Astrocyte of the cerebellum (primary cell): ENCODE measurements at regions not wholly inside any gene's neighbourhood (a gene's known extent, or its start where the extent isn't known, plus 50 kb on each side); places are given as distances from the start of the nearest gene placed in this dataset.
"Not testable (repeated sequence)": the region's sequence is repeated elsewhere in the genome, so short reads cannot be mapped to it uniquely, and the experiment has no call there.

Experiments
- DNase-seq: peaks from one replicate; pipeline ENCODE4 v3.0.0-alpha.2; 2011; ENCODE audit warnings: low read depth
- H3K4me3 ChIP-seq: 2 replicates; pipeline ENCODE4 v1.5.1; 2011; ENCODE audit warnings: mild to moderate bottlenecking, low read depth, low read length, moderate library complexity
- in situ Hi-C: cut with HindIII; loops from 2 replicates; pipeline ENCODE4 v1.10.0; 2017; ENCODE audit warnings: low sequenced_read_pairs
- TF ChIP-seq, protein P1 (sequence below): IDR thresholded peaks from 2 replicates; pipeline ENCODE4 v1.5.1; 2012; ENCODE audit warnings: low read length, low read depth, moderate library complexity, mild to moderate bottlenecking; ENCODE audit errors: missing control alignments

DNA sequence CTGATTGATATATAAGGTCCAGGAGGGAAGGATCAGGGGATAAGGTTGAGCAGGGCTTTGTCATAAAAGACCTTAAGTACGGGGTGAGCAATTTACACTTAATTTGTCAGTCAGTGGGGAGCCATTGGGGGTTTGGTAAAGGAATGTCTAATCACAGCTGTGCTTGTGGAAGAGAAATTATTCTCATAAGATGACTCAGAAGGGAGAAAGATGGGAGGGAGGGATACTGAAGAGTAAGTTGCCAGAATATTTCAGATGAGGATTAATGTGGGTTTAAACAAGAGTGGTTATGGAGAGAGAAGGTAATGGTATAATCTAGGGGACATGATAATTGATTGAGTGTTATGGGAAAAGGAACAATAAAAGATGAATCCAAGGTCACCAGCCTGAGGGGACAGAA, 500.1 kb upstream of the CCDC196 start:
- in situ Hi-C loops, result no loop called here
- TF ChIP-seq, protein P1, sequence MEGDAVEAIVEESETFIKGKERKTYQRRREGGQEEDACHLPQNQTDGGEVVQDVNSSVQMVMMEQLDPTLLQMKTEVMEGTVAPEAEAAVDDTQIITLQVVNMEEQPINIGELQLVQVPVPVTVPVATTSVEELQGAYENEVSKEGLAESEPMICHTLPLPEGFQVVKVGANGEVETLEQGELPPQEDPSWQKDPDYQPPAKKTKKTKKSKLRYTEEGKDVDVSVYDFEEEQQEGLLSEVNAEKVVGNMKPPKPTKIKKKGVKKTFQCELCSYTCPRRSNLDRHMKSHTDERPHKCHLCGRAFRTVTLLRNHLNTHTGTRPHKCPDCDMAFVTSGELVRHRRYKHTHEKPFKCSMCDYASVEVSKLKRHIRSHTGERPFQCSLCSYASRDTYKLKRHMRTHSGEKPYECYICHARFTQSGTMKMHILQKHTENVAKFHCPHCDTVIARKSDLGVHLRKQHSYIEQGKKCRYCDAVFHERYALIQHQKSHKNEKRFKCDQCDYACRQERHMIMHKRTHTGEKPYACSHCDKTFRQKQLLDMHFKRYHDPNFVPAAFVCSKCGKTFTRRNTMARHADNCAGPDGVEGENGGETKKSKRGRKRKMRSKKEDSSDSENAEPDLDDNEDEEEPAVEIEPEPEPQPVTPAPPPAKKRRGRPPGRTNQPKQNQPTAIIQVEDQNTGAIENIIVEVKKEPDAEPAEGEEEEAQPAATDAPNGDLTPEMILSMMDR, result no peak
- DNase-seq, result no peak
- no peak overlapping the region for H3K4me3 ChIP-seq

DNA sequence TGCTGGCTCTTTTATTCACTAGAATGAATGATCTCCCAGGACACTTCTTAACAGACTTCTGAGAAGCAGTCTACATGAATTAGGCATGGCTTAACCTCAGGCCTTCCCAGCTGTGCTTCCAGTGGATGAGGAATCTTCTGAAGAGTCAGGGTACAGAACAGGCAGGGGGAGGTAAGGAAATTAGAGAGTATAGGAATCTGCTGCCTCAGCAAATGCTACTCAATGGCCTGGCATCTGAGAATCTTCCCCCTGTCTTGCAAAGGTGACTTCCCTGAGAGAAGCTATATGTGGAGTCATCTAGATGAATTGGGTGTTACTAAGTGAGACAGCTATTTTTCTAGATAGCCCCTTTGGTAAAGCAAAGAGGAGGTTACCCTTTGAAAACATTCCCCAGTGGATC, 496.2 kb upstream of the CCDC196 start:
- TF ChIP-seq, protein P1, result no peak
- H3K4me3 ChIP-seq, result no peak overlapping the region
- no peak for DNase-seq
- in situ Hi-C loops, result no loop called here

DNA sequence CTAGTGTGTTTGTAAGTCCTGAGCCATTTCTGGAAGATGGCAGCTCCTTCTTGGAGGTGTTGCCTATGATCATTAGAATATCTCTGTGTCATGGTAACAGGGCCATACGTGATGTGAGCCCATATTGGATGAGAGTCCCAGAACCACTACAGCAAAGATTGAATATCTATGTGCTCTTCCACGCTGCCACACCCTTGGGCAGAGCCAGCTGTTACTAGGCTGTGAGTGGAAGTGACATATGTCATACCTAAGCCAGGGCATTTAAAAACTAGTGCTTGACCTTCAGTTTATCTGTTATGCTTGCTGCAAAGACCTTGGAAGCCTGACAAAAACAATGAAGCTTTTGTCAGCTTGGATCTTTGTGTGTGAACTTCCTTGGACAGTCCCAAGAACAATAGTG, 495.1 kb upstream of the CCDC196 start:
- in situ Hi-C loops, result no loop called here
- no peak overlapping the region for H3K4me3 ChIP-seq
- TF ChIP-seq, protein P1, result no peak
- DNase-seq, result no peak

DNA sequence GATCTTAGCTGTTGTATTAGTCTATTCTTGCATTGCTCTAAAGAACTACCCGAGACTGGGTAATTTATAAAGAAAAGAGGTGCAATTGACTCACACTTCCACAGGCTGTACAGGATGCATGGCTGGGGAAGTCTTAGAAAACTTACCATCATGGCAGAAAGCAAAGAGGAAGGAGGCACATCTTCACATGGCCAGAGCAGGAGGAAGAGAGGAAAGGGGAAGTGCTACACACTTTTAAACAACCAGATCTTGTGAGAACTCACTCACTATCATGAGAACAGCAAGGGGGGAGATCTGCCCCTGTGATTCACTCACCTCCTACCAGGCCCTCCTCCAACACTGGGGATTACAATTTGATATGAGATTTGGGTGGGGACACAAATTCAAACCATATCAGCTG, 494.2 kb upstream of the CCDC196 start:
- H3K4me3 ChIP-seq, in situ Hi-C loops, DNase-seq: not testable (repeated sequence)

DNA sequence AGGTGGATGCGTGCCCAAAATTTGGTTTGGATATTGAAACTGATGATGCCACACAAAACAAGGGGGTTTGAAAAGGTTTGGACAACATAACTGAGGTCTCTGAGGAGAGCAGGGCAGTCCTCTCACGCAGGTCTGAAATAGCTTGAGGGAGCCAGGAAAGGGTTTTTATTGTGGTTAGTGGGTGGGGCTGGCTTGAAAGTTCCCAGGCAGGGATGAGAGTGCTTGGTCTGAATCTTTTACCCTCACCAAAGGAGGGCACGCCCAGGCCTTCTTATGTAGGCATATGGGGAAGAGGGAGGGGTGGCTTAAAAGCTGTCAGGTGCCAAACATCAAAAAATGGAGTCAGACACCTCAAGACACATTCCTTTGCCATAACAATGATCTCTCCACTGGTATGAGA, 493.1 kb upstream of the CCDC196 start:
- no peak for DNase-seq
- TF ChIP-seq, protein P1, result no peak
- in situ Hi-C loops, result no loop called here
- H3K4me3 ChIP-seq, result no peak overlapping the region

DNA sequence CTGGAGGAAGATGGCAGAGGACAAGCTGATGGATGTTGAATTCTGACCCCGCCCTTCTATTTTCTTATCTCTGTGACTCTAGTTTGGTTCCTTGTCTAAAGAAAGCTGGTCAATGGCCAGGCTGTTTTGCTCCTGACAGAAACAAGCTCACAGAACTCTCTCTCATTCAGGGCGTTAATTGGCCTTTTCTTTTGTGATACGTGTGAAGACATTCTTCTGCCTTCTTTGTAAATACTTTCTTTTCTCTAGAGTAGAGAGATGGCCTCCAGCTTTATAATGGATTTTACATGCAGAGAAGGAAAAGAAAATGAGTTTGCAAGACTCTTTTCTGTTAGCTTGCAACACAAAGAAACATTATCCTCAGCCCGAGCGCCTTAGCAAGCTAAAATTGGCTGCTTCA, 492.2 kb upstream of the CCDC196 start:
- TF ChIP-seq, protein P1, result no peak
- no peak overlapping the region for H3K4me3 ChIP-seq
- in situ Hi-C loops, result no loop called here
- no peak for DNase-seq

DNA sequence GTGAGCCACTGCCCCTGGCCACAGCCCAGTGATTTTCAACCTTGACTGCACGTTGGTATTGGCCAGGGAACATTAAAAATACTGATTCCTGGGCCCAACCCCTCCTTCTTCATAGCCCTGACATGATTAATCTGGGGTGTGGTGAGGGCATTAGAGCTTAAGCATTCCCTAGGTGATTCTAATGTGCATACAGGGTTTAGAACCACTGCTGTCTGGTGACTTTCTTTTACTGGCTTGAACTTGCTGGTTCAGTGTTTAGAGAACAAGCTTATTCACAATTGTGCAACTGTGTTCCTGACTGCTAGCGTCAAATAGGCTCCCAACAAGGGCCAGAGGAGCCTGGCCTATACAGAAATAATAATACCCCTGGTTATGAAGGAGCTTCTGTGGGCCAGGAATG, 488.8 kb upstream of the CCDC196 start:
- TF ChIP-seq, protein P1, result no peak
- in situ Hi-C loops, result no loop called here
- DNase-seq, result no peak
- no peak overlapping the region for H3K4me3 ChIP-seq
